Thyroid gland (tissue), 4 donors: ENCODE measurements at regions not wholly inside any gene's neighbourhood (a gene's known extent, or its start where the extent isn't known, plus 50 kb on each side); places are given as distances from the start of the nearest gene placed in this dataset.

Source experiments
- DNase-seq, 2 donors: peaks; one replicate each; pipeline ENCODE4 v3.0.0-alpha.2; 2019
- H3K27ac ChIP-seq, 3 donors: fragments of 200-600 bp; sonication (generic); 1 replicate in 2 of 3; 2 replicates in 1 of 3; pipeline ENCODE4 v1.5.1; 2016 to 2019; ENCODE audit warnings: mild to moderate bottlenecking in 1 of 3, moderate library complexity in 1 of 3
- H3K27me3 ChIP-seq: fragments of 200-600 bp; sonication (generic); one replicate; pipeline ENCODE4 v1.5.1; 2019
- H3K36me3 ChIP-seq, 2 donors: fragments of 200-600 bp; sonication (generic); one replicate each; pipeline ENCODE4 v1.5.1; 2016 to 2019
- H3K4me1 ChIP-seq, 2 donors: fragments of 200-600 bp; sonication (generic); one replicate each; pipeline ENCODE4 v1.5.1; 2017 to 2019
- H3K4me3 ChIP-seq, 3 donors: fragments of 200-600 bp; sonication (generic); replicated peaks in 1 of 3; 1 replicate in 2 of 3; 2 replicates in 1 of 3; pipeline ENCODE4 v1.5.1; 2016; ENCODE audit warnings: mild to moderate bottlenecking in 1 of 3
- H3K9me3 ChIP-seq: fragments of 200-600 bp; sonication (generic); one replicate; pipeline ENCODE4 v1.5.1; 2017
- POLR2A ChIP-seq, 2 donors: fragments of 450-650 bp; IDR thresholded peaks; one replicate each; pipeline ENCODE4 v1.6.1; 2017; ENCODE audit warnings: antibody characterized with exemption in 2 of 2, mild to moderate bottlenecking in 2 of 2, moderate library complexity in 1 of 2
- WGBS, 2 donors: methylation state at CpG; one replicate each; pipeline ENCODE4 v1.1.5; 2017; 5-methylcytosine and 5-hydroxymethylcytosine counted together
- intact Hi-C: fragments of 100-400 bp; cut with DNase I; formaldehyde crosslinking; loops from one replicate; pipeline ENCODE4 v1.15.1; 2023
- TF ChIP-seq, protein P1 (sequence below), 6 experiments: fragments of 200-600 bp in 3 of 6; fragments of 450-650 bp in 3 of 6; sonication (generic) in 3 of 6; IDR thresholded peaks; one replicate each; pipeline ENCODE4 v1.5.1; 2016 to 2019; ENCODE audit warnings: antibody characterized with exemption in 6 of 6, mild to moderate bottlenecking in 2 of 6, inconsistent platforms in 1 of 6, moderate library complexity in 1 of 6

GRCh38 chr3:82031596-82031995 lies 270.2 kb upstream of the GBE1 start:
- Histone ChIP-seq H3K4me3 (no peak overlapping the region), H3K9me3 (no peaks in the 10 kb centered on the region), H3K27me3 (no peaks in the 10 kb centered on the region), H3K27ac (no peak overlapping the region), H3K36me3 (no peaks in the 10 kb centered on the region), H3K4me1 (no peaks in the 10 kb centered on the region)
- intact Hi-C loops = no loop called here
- TF ChIP-seq, protein P1, sequence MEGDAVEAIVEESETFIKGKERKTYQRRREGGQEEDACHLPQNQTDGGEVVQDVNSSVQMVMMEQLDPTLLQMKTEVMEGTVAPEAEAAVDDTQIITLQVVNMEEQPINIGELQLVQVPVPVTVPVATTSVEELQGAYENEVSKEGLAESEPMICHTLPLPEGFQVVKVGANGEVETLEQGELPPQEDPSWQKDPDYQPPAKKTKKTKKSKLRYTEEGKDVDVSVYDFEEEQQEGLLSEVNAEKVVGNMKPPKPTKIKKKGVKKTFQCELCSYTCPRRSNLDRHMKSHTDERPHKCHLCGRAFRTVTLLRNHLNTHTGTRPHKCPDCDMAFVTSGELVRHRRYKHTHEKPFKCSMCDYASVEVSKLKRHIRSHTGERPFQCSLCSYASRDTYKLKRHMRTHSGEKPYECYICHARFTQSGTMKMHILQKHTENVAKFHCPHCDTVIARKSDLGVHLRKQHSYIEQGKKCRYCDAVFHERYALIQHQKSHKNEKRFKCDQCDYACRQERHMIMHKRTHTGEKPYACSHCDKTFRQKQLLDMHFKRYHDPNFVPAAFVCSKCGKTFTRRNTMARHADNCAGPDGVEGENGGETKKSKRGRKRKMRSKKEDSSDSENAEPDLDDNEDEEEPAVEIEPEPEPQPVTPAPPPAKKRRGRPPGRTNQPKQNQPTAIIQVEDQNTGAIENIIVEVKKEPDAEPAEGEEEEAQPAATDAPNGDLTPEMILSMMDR (IDR thresholded peaks at IDR 0.05) = no peak
- TF ChIP-seq POLR2A (IDR thresholded peaks at IDR 0.05) = no peak
- no peak for DNase-seq

- 80 to 84% methylated on average over 5 of the region's 5 CpGs for WGBS, 2 donors
- H3K4me3 ChIP-seq = no peak overlapping the region
- no peaks in the 10 kb centered on the region for H3K36me3 ChIP-seq
- H3K9me3 ChIP-seq = no peaks in the 10 kb centered on the region
- TF ChIP-seq, protein P1 (IDR thresholded peaks at IDR 0.05) = no peak
- no peak for TF ChIP-seq POLR2A (IDR thresholded peaks at IDR 0.05)
- H3K27me3 ChIP-seq = no peaks in the 10 kb centered on the region
- DNase-seq = no peak
- intact Hi-C loops = no loop called here
- H3K4me1 ChIP-seq = no peaks in the 10 kb centered on the region
- no peak overlapping the region for H3K27ac ChIP-seq
Observed at GRCh38 chr3:82030916-82031315, 269.5 kb upstream of the GBE1 start.

- no peaks in the 10 kb centered on the region for H3K4me1 ChIP-seq
- H3K36me3 ChIP-seq = no peaks in the 10 kb centered on the region
- 84 to 88% methylated on average over 3 of the region's 3 CpGs for WGBS, 2 donors
- H3K4me3 ChIP-seq = no peak overlapping the region
- no peaks in the 10 kb centered on the region for H3K9me3 ChIP-seq
- intact Hi-C loops = no loop called here
- no peak for TF ChIP-seq POLR2A (IDR thresholded peaks at IDR 0.05)
- TF ChIP-seq, protein P1 (IDR thresholded peaks at IDR 0.05) = no peak
- H3K27ac ChIP-seq = no peak overlapping the region
- no peak for DNase-seq
- no peaks in the 10 kb centered on the region for H3K27me3 ChIP-seq
Observed at GRCh38 chr3:82022836-82023235, 261.4 kb upstream of the GBE1 start.

DNA sequence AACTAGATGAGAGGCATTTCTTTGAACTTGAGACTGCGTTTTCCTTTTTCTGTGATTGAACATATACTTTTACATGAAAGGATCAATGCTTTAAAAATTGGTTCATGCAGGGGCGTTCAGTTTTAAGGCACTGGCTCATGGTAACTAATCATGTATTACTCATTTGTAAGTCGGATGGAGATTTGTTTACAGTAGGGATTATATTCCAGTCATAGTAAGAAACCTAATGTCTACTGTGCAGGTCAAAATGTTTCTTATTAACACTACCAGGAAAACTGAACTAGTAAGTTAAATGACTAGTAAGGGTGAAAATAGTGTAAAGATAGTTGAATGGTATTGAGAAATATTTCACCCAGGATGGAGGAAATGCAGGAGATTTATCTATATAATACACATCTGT lies 258.8 kb upstream of the GBE1 start:
- no peak overlapping the region for H3K27ac ChIP-seq
- no peaks in the 10 kb centered on the region for H3K36me3 ChIP-seq
- intact Hi-C loops = no loop called here
- no peak overlapping the region for H3K4me3 ChIP-seq
- H3K9me3 ChIP-seq = no peaks in the 10 kb centered on the region
- H3K4me1 ChIP-seq = no peaks in the 10 kb centered on the region
- 86 to 89% methylated on average over 3 of the region's 3 CpGs for WGBS, 2 donors
- no peaks in the 10 kb centered on the region for H3K27me3 ChIP-seq
- no peak for DNase-seq
- no peak for TF ChIP-seq POLR2A (IDR thresholded peaks at IDR 0.05)

GRCh38 chr3:82015241-82015640 lies 253.8 kb upstream of the GBE1 start:
- TF ChIP-seq, protein P1 (IDR thresholded peaks at IDR 0.05) = no peak
- no peak for TF ChIP-seq POLR2A (IDR thresholded peaks at IDR 0.05)
- Histone ChIP-seq H3K4me1 (no peaks in the 10 kb centered on the region), H3K36me3 (no peaks in the 10 kb centered on the region), H3K4me3 (no peak overlapping the region), H3K9me3 (no peaks in the 10 kb centered on the region), H3K27ac (no peak overlapping the region), H3K27me3 (no peaks in the 10 kb centered on the region)
- intact Hi-C loops = no loop called here
- 95% methylated on average over 1 of the region's 1 CpG for WGBS, 2 donors
- DNase-seq = no peak

- Histone ChIP-seq H3K9me3 (no peaks in the 10 kb centered on the region), H3K36me3 (no peaks in the 10 kb centered on the region), H3K4me3 (no peak overlapping the region), H3K4me1 (no peaks in the 10 kb centered on the region), H3K27me3 (no peaks in the 10 kb centered on the region), H3K27ac (no peak overlapping the region)
- intact Hi-C loops = no loop called here
- DNase-seq = no peak
- TF ChIP-seq POLR2A (IDR thresholded peaks at IDR 0.05) = no peak
- TF ChIP-seq, protein P1 (IDR thresholded peaks at IDR 0.05) = no peak
Observed at GRCh38 chr3:82012775-82013174, 251.3 kb upstream of the GBE1 start.
